Esophagus (tissue), 2 donors: ENCODE measurements at regions not wholly inside any gene's neighbourhood (a gene's known extent, or its start where the extent isn't known, plus 50 kb on each side); places are given as distances from the start of the nearest gene placed in this dataset.

Experiments
- H3K27ac ChIP-seq, 2 donors: one replicate each; pipeline ENCODE4 v1.5.1; 2013; ENCODE audit warnings: low read depth in 2 of 2, mild to moderate bottlenecking in 2 of 2, inconsistent platforms in 1 of 2, low read length in 1 of 2, moderate library complexity in 1 of 2
- H3K27me3 ChIP-seq, 2 donors: one replicate each; pipeline ENCODE4 v1.6.1; 2013; ENCODE audit warnings: low read length in 2 of 2, control low read depth in 1 of 2, mild to moderate bottlenecking in 1 of 2; ENCODE audit not compliant: insufficient read depth in 2 of 2, control insufficient read depth in 1 of 2
- H3K36me3 ChIP-seq, 2 donors: one replicate each; pipeline ENCODE4 v1.6.1; 2013; ENCODE audit warnings: low read length in 1 of 2; ENCODE audit not compliant: control insufficient read depth in 2 of 2, insufficient read depth in 2 of 2
- H3K4me1 ChIP-seq, 2 donors: one replicate each; pipeline ENCODE4 v1.6.1; 2013; ENCODE audit warnings: low read length in 1 of 2; ENCODE audit not compliant: control insufficient read depth in 2 of 2, insufficient read depth in 2 of 2
- H3K4me3 ChIP-seq, 2 donors: one replicate each; pipeline ENCODE4 v1.5.1; 2013; ENCODE audit warnings: low read length in 2 of 2, mild to moderate bottlenecking in 2 of 2, low read depth in 1 of 2, moderate library complexity in 1 of 2
- H3K9me3 ChIP-seq, 2 donors: one replicate each; pipeline ENCODE4 v1.6.1; 2013; ENCODE audit warnings: mild to moderate bottlenecking in 2 of 2, low read depth in 1 of 2, low read length in 1 of 2, moderate library complexity in 1 of 2; ENCODE audit not compliant: control insufficient read depth in 2 of 2, insufficient read depth in 1 of 2
- WGBS, 2 donors: extraction: QIAGEN DNeasy Blood & Tissue Kit; methylation state at CpG; one replicate each; pipeline ENCODE4 v1.1.7; 2013; 5-methylcytosine and 5-hydroxymethylcytosine counted together
- donor health status: healthy with polysubstance abuse.
- donor health status: Bipolar disorder and iron deficiency.

DNA sequence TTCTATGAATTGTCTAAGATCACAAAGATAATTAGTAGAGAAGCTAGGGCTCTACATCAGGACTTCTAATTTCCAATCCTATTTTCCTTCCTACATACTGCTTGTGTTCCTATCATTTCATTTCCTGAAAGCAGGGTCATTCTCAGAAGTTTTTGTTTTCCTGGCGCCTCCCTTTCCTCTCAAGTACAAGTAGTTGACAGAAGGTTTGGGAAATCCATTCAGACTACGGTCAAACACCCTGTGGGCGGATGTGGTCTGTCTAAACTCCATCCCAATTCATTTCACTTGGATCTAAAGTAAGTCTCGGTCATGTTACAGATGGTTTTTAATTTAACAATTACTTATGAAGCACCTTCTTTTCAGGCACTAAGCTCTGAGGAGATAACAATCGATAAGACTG is 221.4 kb downstream of the MTERF1 start:
- Histone ChIP-seq H3K4me3 (no peak overlapping the region), H3K9me3 (no peaks in the 10 kb centered on the region), H3K4me1 (no peaks in the 10 kb centered on the region), H3K36me3 (no peaks in the 10 kb centered on the region), H3K27me3 (no peaks in the 10 kb centered on the region), H3K27ac (no peak overlapping the region)
- WGBS, 2 donors: 90 to 91% methylated on average over 5 of the region's 5 CpGs

DNA sequence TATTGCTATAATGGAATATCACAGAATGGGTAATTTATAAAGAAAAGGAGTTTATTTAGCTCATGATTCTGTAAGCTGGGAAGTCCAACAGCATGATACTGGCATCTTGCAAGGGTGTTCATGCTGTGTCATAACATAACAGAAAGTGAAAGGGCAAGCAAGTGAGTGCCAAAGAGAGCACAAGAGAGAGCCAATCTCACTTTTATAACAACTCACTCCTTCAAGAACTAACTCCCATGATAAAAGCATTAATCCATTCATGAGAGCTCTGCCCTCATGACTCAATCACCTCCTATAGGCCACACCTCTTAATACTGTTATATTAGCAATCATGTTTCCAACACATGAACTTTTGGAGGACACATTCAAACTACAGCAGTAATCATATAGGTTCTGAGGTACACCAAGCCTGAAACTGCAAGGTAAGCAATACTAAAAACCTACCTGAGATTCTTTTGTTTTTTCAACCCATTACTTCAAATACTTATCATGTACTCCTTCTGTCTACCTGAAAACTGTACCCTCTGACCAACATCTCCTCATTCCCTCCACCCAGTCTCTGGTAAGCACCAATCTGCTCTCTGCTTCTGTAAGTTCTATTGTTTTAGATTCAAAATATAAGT is 219.7 kb downstream of the MTERF1 start:
- Histone ChIP-seq H3K36me3 (no peaks in the 10 kb centered on the region), H3K9me3 (no peaks in the 10 kb centered on the region), H3K27me3 (no peaks in the 10 kb centered on the region), H3K27ac (no peak overlapping the region), H3K4me3 (no peak overlapping the region), H3K4me1 (no peaks in the 10 kb centered on the region)

DNA sequence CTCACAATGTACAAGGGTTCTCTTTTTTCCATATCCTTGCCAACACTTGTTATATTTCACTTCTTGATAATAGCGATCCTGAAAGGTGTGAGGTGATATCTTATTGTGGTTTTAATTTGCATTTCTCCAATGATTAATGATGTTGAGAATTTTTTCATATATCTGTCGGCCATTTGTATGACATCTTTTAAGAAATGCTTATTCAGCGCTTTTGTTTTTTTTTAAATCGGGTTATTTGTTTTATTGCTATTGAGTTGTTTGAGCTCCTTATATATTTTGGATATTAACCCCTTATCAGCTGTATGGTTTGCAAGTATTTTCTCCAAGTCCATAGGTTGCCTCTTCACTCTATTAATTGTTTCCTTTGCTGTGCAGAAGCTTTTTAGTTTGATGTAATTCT is 218.8 kb downstream of the MTERF1 start:
- H3K9me3 ChIP-seq: no peaks in the 10 kb centered on the region
- no peaks in the 10 kb centered on the region for H3K27me3 ChIP-seq
- no peak overlapping the region for H3K27ac ChIP-seq
- H3K36me3 ChIP-seq: no peaks in the 10 kb centered on the region
- no peaks in the 10 kb centered on the region for H3K4me1 ChIP-seq
- WGBS, 2 donors: 90 to 91% methylated on average over 4 of the region's 4 CpGs
- H3K4me3 ChIP-seq: no peak overlapping the region

DNA sequence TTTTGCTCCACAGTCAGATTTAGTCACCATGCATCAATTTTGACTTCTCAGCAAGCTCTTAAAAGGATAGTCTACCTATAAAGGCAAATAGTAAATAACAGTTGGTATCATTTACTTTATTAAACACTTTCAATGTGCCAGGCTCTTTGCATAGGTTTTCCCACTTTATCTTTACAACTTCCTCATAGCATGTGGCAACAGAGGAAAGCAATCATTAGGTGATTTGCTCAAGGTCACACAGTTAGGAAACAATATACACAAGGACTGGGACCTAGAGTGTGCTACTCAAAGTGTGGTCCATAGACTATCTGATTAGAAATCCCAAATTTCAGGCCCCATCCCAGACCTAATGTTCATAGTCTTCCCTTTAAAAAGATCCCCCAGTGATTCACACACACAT is 212.3 kb downstream of the MTERF1 start:
- H3K27ac ChIP-seq: no peak overlapping the region
- H3K27me3 ChIP-seq: no peaks in the 10 kb centered on the region
- H3K9me3 ChIP-seq: no peaks in the 10 kb centered on the region
- no peaks in the 10 kb centered on the region for H3K4me1 ChIP-seq
- no peak overlapping the region for H3K4me3 ChIP-seq
- no peaks in the 10 kb centered on the region for H3K36me3 ChIP-seq

DNA sequence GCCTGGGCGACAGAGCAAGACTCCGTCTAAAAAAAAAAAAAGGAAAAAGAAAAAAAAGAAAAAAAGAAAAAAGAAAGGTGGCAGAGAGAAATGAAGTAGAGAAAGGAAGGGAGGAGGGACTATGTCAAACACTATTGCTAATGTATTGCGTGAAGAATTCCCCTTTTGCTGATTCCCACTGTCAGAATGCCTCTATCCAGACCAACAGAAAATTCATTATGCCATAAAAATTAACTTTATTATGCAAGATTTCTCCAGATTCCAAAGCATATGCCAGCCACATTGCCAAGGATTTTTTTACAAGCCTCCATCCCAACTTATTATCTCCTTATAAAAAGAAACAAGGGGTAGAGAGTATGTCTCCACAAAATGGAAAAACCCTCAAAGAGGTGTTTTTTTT is 209.3 kb downstream of the MTERF1 start:
- Histone ChIP-seq H3K36me3 (no peaks in the 10 kb centered on the region), H3K9me3 (no peaks in the 10 kb centered on the region), H3K27ac (no peak overlapping the region), H3K27me3 (no peaks in the 10 kb centered on the region), H3K4me3 (no peak overlapping the region), H3K4me1 (no peaks in the 10 kb centered on the region)
- WGBS, 2 donors: 91 to 98% methylated on average over 3 of the region's 3 CpGs

DNA sequence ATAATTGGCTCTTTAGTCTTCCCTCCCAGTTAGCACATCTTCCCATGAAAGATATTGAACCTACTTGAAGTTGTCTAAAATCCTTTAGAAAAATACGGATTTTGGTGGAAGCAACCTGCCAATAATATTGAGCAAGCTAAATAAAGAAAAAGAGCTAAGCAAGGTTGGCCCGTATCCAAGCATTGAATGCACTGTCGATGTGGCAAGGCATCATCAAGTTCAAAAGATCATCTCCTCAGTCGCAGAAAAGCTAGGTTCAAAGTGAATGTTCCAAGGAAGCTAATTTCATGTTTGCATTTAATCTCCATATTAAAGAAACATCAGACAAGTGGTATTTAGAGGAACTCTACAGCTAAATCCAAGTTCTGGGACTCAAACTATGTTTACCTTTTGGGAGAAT is 206.0 kb downstream of the MTERF1 start:
- 53 to 62% methylated on average over 4 of the region's 4 CpGs for WGBS, 2 donors

DNA sequence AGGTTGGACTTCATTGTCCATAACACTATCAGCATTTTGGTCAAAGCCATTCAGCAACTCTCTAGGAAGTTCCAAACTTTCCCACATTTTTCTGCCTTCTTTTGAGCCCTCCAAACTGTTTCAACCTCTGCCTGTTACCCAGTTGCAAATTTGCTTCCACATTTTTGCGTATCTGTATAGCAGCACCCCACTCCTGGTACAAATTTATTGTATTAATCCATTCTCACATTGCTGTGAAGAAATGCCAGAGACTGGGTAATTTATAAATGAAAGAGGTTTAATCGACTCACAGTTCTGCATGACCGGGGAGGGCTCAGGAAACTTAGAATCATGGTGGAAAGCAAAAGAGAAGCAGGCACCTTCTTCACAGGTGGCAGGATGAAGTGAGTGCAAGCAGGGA is 198.8 kb downstream of the MTERF1 start:
- Histone ChIP-seq H3K4me1 (no peaks in the 10 kb centered on the region), H3K9me3 (peaks cover 6 to 8% of the 10 kb centered on the region in 2 donors), H3K4me3 (no peak overlapping the region), H3K27ac (no peak overlapping the region), H3K27me3 (no peaks in the 10 kb centered on the region), H3K36me3 (no peaks in the 10 kb centered on the region)
- WGBS, 2 donors: 97 to 99% methylated on average over 3 of the region's 3 CpGs

More for the DNA sequence above, 206.0 kb downstream of the MTERF1 start:
- Histone ChIP-seq H3K27ac (no peak overlapping the region), H3K9me3 (peaks cover 0 to 3% of the 10 kb centered on the region in 2 donors), H3K36me3 (no peaks in the 10 kb centered on the region), H3K27me3 (no peaks in the 10 kb centered on the region), H3K4me1 (no peaks in the 10 kb centered on the region), H3K4me3 (no peak overlapping the region)

DNA sequence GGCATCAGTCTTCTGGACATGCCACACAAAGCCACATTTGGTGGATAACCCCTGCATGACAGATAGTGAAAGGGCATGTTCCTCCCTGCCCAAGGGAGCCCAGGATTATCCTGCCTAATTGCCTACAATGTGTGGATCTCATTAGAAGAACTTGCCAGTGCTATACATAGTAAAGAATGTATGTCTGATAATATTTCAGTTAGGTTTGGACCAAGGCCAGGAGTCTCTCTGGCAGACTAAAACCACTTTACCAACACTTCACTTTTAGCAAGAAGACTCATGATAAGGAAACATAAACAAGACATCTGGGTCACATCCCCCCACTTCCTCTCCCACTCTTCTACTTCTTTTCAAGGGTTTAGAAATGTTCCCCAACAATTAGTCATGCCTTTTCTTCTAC is 196.7 kb downstream of the MTERF1 start:
- no peak overlapping the region for H3K4me3 ChIP-seq
- H3K4me1 ChIP-seq: no peaks in the 10 kb centered on the region
- no peaks in the 10 kb centered on the region for H3K27me3 ChIP-seq
- H3K9me3 ChIP-seq: peaks cover 6 to 8% of the 10 kb centered on the region in 2 donors
- no peaks in the 10 kb centered on the region for H3K36me3 ChIP-seq
- no peak overlapping the region for H3K27ac ChIP-seq

DNA sequence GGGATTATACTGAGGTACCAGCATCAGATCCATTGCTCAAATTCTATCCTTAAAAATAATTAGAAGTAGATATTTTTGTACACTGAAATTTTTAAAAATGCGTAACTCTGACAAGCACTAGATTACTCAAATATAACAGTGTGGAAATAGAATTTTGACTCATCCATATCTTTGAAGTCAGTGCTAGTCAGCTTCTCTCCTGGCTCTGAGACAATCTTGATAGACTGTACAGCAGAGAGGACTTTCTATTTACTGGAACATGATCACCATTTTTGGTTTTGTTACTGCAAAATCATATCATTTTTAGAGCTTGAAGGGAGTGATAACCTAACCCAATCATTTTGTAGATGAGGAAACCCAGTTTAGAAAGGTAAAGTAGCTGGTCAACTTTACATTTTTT is 195.0 kb downstream of the MTERF1 start:
- H3K36me3 ChIP-seq: no peaks in the 10 kb centered on the region
- H3K9me3 ChIP-seq: peaks cover 3 to 5% of the 10 kb centered on the region in 2 donors
- no peak overlapping the region for H3K27ac ChIP-seq
- WGBS, 2 donors: 90 to 95% methylated on average over 1 of the region's 1 CpG
- H3K4me1 ChIP-seq: no peaks in the 10 kb centered on the region
- H3K27me3 ChIP-seq: no peaks in the 10 kb centered on the region
- no peak overlapping the region for H3K4me3 ChIP-seq

DNA sequence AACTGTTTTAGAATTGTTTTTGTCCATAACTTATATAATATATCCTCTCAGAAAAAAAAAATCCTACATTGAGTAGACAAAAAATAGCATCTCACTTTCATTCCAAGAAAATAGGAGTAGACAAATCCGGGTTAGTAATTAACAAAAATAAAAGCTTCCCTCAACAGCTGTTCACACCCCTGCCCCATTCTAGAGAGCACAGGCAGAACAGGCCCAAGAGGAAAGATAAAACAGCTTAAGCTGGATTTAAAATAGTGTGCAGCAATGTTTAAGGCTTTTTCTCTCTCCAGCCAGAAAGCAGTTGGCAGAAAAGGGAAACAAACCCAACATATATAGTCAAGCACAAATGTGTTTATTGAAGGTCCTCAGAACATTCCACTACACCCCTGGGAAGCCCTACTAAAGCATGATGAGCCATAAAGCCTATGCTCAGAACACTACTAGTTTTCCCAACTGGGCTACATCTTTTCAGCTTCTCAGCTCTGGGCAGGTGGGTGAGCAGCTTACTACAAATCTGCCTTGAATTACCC is 189.9 kb downstream of the MTERF1 start:
- no peaks in the 10 kb centered on the region for H3K36me3 ChIP-seq
- H3K9me3 ChIP-seq: no peaks in the 10 kb centered on the region
- WGBS, 2 donors: 50 to 71% methylated on average over 1 of the region's 1 CpG
- no peaks in the 10 kb centered on the region for H3K4me1 ChIP-seq
- H3K27ac ChIP-seq: no peak overlapping the region
- no peak overlapping the region for H3K4me3 ChIP-seq
- no peaks in the 10 kb centered on the region for H3K27me3 ChIP-seq
